Activated naive CD8-positive, alpha-beta T cell treated with anti-CD3 and anti-CD28 coated beads for 36 hours (primary cell): ENCODE measurements at regions not wholly inside any gene's neighbourhood (a gene's known extent, or its start where the extent isn't known, plus 50 kb on each side); places are given as distances from the start of the nearest gene placed in this dataset.
A peak's percentile ranks its signal among the peaks of the same experiment; 100 is the strongest.
"Not testable (repeated sequence)": the region's sequence is repeated elsewhere in the genome, so short reads cannot be mapped to it uniquely, and the experiment has no call there.

Experiments
- DNase-seq: peaks from one replicate; pipeline ENCODE4 v3.0.0; 2021
- H3K27ac Mint-ChIP-seq: one replicate; pipeline ENCODE4 v1.8.0; 2022; ENCODE audit warnings: mild to moderate bottlenecking, moderate library complexity, mixed read lengths
- H3K27me3 Mint-ChIP-seq: one replicate; pipeline ENCODE4 v1.8.0; 2022; ENCODE audit warnings: mild to moderate bottlenecking, mixed read lengths
- H3K36me3 Mint-ChIP-seq: one replicate; pipeline ENCODE4 v1.8.0; 2021; ENCODE audit warnings: mild to moderate bottlenecking, mixed read lengths
- H3K4me1 Mint-ChIP-seq: one replicate; pipeline ENCODE4 v1.8.0; 2021; ENCODE audit warnings: mixed read lengths
- H3K4me3 Mint-ChIP-seq: one replicate; pipeline ENCODE4 v1.8.0; 2022; ENCODE audit warnings: mild to moderate bottlenecking, moderate library complexity, mixed read lengths
- H3K9me3 Mint-ChIP-seq: one replicate; pipeline ENCODE4 v1.8.0; 2022; ENCODE audit warnings: mixed read lengths

DNA sequence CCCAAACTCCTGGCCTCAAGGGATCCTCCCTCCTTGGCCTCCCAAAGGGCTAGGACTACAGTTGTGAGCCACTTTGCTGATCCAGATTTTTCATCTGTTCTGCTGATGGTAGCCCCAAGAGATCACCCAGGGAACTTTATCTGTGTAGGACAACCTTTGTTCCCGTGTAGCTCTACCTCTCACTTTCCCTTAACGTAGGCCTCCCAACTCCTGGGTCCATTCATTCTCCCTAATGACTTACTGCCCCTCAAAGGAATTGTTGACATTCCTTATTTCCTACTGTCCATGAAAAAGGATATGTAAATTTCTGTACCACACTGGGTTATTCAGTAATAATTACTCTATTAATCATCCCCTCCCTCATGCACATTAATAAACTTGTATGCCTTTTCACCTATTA lies 51.0 kb upstream of the PHF24 start:
- H3K4me3 Mint-ChIP-seq = no peak overlapping the region
- no peak for DNase-seq
- H3K36me3 Mint-ChIP-seq = no peaks in the 10 kb centered on the region
- H3K9me3 Mint-ChIP-seq = no peaks in the 10 kb centered on the region
- no peak overlapping the region for H3K27ac Mint-ChIP-seq
- peaks cover 24% of the 10 kb centered on the region for H3K27me3 Mint-ChIP-seq
- no peaks in the 10 kb centered on the region for H3K4me1 Mint-ChIP-seq

DNA sequence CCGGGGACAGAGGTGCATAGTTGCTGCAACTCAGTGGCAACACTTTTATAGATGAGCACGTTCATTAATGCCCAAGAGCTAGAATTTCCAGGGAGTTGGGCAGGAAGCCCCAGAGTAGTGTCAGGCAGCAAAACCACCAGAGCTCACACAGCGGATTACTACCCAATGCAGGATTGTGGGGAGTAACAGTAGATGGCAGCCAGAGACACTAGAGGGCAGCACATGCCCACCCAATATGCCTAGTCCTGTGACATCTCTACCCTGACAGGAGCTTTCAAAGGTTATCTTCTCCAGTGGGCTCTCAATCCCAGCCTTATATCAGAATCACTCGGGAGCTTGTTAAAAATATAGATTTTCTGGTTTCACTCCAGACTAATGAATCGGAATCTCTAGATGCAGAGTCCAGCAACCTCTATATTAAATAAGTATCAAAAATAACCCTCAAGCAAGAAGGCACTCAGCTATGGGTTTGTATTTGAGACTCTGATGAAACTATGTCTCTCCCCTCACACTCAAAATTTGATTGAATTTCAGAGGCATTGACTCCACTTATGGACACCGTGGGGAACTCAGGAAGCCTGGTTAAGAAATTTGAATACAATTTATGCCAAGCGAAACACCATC lies 58.4 kb upstream of the PHF24 start:
- peak; percentile 73 for DNase-seq
- Mint-ChIP-seq H3K27me3 (peaks cover 45% of the 10 kb centered on the region), H3K4me3 (no peak overlapping the region), H3K9me3 (no peaks in the 10 kb centered on the region), H3K27ac (no peak overlapping the region), H3K4me1 (peaks cover 1% of the 10 kb centered on the region), H3K36me3 (no peaks in the 10 kb centered on the region)

DNA sequence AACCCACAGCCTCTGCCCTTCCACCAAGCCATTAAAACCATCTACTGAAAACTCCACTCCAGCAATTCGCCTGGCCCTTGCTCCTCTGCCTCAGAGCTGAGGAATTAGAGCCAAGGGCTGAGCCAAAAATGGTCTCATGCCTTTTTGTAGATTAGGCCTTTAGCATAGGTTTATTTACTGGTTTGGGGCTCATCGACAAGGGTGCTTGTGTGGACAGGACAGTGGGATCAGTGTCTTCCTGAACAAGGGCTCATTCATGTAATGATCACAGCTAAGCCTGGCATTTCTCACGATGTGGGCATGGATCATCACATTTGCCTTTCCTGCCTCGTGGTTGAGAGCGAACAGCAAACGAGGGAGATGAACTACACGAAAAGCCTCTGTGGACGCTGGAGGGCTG lies 59.2 kb upstream of the PHF24 start:
- Mint-ChIP-seq H3K36me3 (no peaks in the 10 kb centered on the region), H3K4me3 (no peak overlapping the region), H3K27ac (no peak overlapping the region), H3K4me1 (peaks cover 1% of the 10 kb centered on the region), H3K27me3 (peaks cover 53% of the 10 kb centered on the region), H3K9me3 (no peaks in the 10 kb centered on the region)
- DNase-seq = no peak

DNA sequence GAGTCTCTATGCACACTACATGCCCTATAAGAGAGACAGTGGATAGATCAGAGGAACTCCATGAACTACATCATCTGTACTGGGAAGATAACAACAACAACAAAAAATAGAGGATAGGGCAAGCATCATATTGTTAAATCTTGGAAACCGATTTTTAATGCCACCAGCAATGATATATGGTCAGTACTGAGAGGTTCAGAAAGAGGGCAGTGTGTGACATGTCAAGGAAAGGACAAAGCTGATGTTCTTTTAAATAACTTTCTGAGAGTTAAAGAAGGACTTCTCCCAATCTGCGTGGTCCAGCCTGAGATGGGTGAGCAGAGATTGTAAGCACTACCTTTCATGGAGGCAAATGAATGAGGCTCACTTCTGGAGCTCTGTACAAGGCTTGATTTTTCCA lies 62.0 kb upstream of the PHF24 start:
- Mint-ChIP-seq H3K36me3 (no peaks in the 10 kb centered on the region), H3K27me3 (peaks cover 67% of the 10 kb centered on the region), H3K27ac (no peak overlapping the region), H3K4me3 (no peak overlapping the region), H3K4me1 (peaks cover 1% of the 10 kb centered on the region), H3K9me3 (no peaks in the 10 kb centered on the region)
- no peak for DNase-seq

DNA sequence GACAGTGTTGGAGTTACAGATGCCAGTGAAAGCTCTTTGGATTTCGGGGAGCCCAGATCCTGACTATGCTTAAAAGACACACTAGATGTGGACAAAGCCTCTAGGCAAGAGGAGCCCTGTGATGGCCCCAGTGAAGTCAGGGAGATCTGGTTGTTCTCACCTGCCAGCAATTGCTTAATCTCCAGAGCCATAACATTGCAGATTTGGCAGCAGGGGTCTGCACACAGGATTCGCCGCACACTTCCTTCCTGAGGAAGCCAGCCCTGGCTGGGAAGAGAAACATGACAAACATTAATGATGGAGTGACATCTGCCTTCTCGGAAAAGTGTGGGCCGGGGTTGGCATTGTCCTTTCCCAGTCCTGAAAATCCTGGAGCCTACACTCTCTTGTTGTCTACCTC lies 65.2 kb upstream of the PHF24 start:
- Mint-ChIP-seq H3K27me3 (peaks cover 50% of the 10 kb centered on the region), H3K9me3 (no peaks in the 10 kb centered on the region), H3K4me1 (no peaks in the 10 kb centered on the region), H3K36me3 (no peaks in the 10 kb centered on the region), H3K27ac (no peak overlapping the region), H3K4me3 (no peak overlapping the region)
- no peak for DNase-seq

DNA sequence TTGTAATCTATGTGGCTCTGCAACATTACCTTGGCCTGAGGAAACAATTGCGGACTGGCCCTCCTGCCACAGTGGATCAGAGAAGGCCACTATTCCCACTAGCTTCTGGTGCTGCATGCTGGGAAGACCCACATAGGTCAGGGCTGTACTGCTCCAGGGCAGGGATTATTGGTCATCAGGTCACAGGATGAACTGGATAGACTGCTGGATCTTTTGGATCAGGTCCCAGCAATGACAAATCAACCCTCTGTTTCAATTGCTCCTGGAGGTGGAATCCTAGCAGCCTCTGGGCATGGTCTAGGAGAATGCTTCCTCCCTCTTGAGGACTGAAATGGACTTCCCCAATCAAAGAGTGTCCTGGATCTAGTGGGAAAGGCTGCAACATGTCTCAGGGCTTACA lies 66.7 kb upstream of the PHF24 start:
- no peak for DNase-seq
- Mint-ChIP-seq H3K27me3 (peaks cover 37% of the 10 kb centered on the region), H3K9me3 (no peaks in the 10 kb centered on the region), H3K4me1 (no peaks in the 10 kb centered on the region), H3K36me3 (no peaks in the 10 kb centered on the region), H3K27ac (no peak overlapping the region), H3K4me3 (no peak overlapping the region)

DNA sequence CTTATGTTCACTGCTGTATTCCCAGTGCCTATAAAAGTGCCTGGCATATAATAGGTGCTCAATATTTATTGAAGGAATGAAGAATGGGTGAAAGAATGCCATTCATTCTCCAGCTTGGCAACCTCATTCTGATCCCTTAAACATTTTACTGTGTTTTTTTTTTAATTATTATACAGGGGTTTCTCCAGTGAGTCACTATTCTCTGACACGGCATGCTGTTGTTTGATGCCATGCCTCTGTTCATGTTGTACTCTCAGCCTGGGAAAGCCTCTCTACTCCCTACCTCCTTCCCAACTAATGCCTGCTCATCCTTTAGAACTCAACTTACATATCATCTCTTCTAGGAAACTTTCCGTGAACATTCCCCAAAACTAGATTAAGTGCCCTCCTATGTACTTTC lies 70.2 kb upstream of the PHF24 start:
- Mint-ChIP-seq H3K9me3 (no peaks in the 10 kb centered on the region), H3K27me3 (peaks cover 9% of the 10 kb centered on the region), H3K4me3 (no peak overlapping the region), H3K27ac (no peak overlapping the region), H3K4me1 (no peaks in the 10 kb centered on the region), H3K36me3 (no peaks in the 10 kb centered on the region)
- DNase-seq = no peak

DNA sequence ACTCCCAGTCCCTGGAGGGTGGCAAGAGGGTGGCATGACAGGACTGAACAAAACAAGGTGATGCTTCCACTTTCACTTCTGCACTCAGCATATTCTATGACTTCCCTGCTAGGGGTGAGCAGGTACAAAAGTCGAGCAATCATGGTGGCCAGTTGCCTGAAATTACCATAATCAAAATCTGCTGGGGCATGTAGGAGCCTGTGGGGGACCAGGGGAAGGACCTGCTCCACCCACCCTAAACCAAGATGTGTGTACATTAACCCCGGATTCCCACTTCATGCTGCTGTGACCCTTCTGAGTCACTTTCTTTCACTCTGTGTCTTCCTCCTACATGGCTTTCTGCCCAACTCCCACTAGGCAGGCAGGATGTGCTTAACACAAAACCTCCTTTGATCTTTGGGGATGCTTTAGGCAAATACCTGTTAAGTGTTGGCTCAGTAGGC lies 73.3 kb upstream of the PHF24 start:
- no peaks in the 10 kb centered on the region for H3K4me1 Mint-ChIP-seq
- peak overlapping the region; percentile 19 for H3K27ac Mint-ChIP-seq
- no peaks in the 10 kb centered on the region for H3K36me3 Mint-ChIP-seq
- H3K4me3 Mint-ChIP-seq = no peak overlapping the region
- H3K9me3 Mint-ChIP-seq = no peaks in the 10 kb centered on the region
- H3K27me3 Mint-ChIP-seq = peaks cover 4% of the 10 kb centered on the region
- peak; percentile 44 for DNase-seq

DNA sequence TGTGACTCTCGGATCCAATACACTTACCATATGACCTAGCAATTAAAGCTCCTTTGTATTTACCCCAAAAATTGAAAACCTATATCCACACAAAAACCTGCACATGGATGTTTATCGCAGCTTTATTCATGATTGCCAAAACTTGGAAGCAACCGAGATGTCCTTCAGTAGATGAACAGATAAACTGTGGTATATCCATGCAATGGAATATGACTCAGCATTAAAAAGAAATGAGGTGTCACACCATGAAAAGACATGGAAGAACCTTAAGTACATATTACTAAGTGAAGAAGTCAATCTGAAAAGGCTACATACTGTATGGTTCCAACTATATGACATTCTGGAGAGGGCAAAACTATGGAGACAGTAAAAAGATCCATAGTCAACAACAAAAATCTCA lies 82.0 kb upstream of the PHF24 start:
- Mint-ChIP-seq H3K36me3 (no peaks in the 10 kb centered on the region), H3K4me3 (no peak overlapping the region), H3K4me1 (no peaks in the 10 kb centered on the region), H3K9me3 (no peaks in the 10 kb centered on the region), H3K27ac (no peak overlapping the region), H3K27me3 (peaks cover 36% of the 10 kb centered on the region)
- no peak for DNase-seq

DNA sequence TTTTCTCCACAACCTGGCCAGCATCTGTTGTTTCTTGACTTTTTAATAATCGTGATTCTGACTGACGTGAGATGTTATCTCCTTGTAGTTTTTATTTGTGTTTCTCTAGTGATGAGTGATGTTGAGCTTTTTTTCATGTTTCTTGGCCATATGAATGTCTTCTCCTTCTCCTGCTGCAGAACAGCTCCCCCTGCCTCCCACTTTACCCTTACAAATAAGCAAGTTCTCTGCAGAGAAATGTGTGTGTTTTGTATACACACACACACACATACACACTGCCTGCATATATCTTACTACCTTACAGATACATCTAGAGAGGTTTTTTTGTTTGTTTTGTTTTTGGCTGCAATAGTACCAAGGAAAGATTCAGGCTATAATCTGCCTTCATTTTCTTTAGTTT lies 88.7 kb upstream of the PHF24 start:
- no peak overlapping the region for H3K4me3 Mint-ChIP-seq
- no peaks in the 10 kb centered on the region for H3K36me3 Mint-ChIP-seq
- DNase-seq = no peak
- peaks cover 4% of the 10 kb centered on the region for H3K9me3 Mint-ChIP-seq
- H3K4me1 Mint-ChIP-seq = no peaks in the 10 kb centered on the region
- H3K27me3 Mint-ChIP-seq = peaks cover 17% of the 10 kb centered on the region
- no peak overlapping the region for H3K27ac Mint-ChIP-seq

DNA sequence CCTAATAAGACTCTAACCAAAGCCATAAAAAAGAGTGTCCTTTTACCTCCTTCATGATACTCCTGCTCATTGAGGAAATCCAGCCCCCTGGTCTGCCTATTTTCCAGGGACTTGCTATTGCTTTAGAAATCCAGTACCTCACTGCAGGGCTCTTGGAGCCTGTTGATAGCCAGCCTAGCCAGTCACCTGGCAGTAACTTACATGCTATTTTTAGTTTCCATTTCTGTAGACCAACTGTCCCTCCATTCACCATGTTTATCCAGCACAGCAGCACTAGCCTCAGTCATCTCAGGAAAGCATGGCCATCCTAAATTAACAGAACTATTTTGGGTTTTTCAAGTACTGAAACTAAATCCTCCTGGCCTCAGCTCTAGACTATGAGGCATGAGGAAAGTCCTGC lies 91.5 kb upstream of the PHF24 start:
- H3K4me3 Mint-ChIP-seq = no peak overlapping the region
- H3K27ac Mint-ChIP-seq = no peak overlapping the region
- no peaks in the 10 kb centered on the region for H3K4me1 Mint-ChIP-seq
- H3K9me3 Mint-ChIP-seq = peaks cover 11% of the 10 kb centered on the region
- H3K27me3 Mint-ChIP-seq = peaks cover 30% of the 10 kb centered on the region
- DNase-seq = no peak
- H3K36me3 Mint-ChIP-seq = peaks cover 2% of the 10 kb centered on the region

DNA sequence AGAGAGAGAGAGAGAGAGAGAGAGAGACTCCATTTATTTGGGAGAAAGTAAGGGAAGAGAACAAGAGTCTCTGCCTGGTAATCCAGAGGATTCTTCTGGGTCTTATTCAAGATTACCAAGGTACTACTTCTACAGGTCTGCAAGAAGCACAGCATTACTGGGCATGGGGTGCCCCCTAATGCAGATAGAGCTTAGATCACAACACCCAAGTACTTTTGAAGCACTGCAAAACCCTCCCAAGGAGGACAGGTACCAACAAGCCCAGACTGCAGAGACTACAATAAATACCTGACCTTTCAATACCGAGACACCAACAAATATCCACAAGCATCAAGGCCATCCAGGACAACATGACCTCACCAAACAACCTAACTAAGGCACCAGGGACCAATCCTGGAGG lies 94.7 kb upstream of the PHF24 start:
- no peaks in the 10 kb centered on the region for H3K4me1 Mint-ChIP-seq
- peaks cover 16% of the 10 kb centered on the region for H3K9me3 Mint-ChIP-seq
- peaks cover 46% of the 10 kb centered on the region for H3K27me3 Mint-ChIP-seq
- peaks cover 2% of the 10 kb centered on the region for H3K36me3 Mint-ChIP-seq
- DNase-seq = no peak
- H3K4me3 Mint-ChIP-seq = no peak overlapping the region
- no peak overlapping the region for H3K27ac Mint-ChIP-seq

DNA sequence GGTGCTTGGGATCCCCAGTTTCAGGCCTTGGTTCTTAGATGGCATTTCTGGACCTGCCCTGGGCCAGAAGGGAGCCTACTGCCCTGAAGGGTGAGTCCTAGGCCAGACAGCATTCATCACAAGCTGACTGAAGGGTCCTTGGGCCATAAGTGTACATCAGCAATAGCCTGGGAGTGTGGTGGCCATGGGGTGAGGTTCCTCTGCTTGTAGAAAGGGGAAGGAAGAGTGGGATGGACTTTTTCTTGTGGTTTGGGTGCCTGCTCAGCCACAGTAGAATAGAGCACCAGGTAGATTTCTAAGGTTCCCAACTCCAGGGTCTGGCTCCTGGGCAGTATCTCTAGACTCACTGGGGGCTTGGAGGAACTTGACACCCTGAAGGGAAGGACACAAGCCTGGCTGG lies 95.2 kb upstream of the PHF24 start:
- H3K9me3 Mint-ChIP-seq = peaks cover 16% of the 10 kb centered on the region
- peaks cover 50% of the 10 kb centered on the region for H3K27me3 Mint-ChIP-seq
- no peak for DNase-seq
- no peak overlapping the region for H3K4me3 Mint-ChIP-seq
- no peak overlapping the region for H3K27ac Mint-ChIP-seq
- no peaks in the 10 kb centered on the region for H3K4me1 Mint-ChIP-seq
- peaks cover 2% of the 10 kb centered on the region for H3K36me3 Mint-ChIP-seq

DNA sequence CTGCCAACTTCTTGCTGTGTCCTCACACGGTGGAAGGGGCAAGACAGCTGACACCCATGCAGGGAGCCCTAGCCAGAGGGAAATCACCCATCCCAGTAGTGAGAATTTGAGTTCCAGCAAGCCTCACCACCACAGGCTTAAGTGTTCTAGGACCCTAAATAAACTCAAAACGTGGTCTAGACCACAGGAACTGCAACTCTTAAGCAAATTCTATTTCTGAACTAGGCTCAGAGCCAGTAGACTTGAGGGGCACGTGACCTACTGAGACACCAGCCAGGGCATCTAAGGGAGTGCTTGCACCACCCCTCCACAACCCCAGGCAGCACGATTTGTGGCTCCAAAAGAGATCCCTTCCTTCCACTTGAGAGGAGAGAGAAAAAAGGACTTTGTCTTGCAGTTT lies 96.0 kb upstream of the PHF24 start:
- Mint-ChIP-seq H3K36me3 (peaks cover 2% of the 10 kb centered on the region), H3K27ac (no peak overlapping the region), H3K27me3 (peaks cover 50% of the 10 kb centered on the region), H3K9me3 (peaks cover 18% of the 10 kb centered on the region), H3K4me1 (no peaks in the 10 kb centered on the region), H3K4me3 (no peak overlapping the region)
- DNase-seq = no peak

DNA sequence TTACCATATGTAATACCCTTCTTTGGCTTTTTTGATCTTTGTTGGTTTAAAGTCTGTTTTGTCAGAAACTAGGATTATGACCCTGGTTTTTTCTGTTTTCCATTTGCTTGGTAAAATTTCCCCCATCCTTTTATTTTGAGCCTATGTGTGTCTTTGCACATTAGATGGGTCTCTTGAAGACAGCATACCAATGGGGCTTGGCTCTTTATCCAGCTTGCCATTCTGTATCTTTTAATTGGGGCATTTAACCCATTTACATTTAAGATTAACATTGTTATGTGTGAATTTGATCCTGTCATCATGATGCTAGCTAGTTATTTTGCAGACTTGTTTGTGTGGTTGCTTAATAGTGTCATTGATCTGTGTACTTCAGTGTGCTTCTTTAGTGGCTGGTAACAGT lies 103.1 kb upstream of the PHF24 start:
- H3K9me3 Mint-ChIP-seq = peaks cover 12% of the 10 kb centered on the region

DNA sequence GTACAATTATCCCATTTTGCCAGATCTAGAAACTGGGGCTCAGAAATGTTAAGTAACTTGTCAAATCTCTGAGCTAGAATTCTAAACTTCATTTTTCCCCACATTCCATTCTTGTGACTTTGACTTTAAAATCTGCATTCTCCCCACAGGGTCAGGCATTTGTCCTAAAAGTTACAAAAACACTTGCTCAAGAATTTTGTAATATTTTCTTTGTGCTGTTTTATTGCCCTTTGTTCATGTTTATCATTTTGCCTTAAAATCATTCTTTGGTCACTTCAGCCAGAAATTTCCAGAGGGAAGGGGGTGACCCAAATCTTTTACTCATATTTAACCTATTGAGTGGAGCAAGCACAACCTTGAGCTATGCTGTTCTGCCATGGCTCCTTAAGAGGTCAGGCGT lies 120.1 kb upstream of the CCL21 start:
- Mint-ChIP-seq H3K4me3 (no peak overlapping the region), H3K27ac (no peak overlapping the region), H3K9me3 (no peaks in the 10 kb centered on the region), H3K27me3 (peaks cover 6% of the 10 kb centered on the region), H3K4me1 (no peaks in the 10 kb centered on the region), H3K36me3 (no peaks in the 10 kb centered on the region)
- DNase-seq = no peak

More for the DNA sequence above, 103.1 kb upstream of the PHF24 start:
- H3K27ac Mint-ChIP-seq, DNase-seq, H3K4me3 Mint-ChIP-seq, H3K36me3 Mint-ChIP-seq, H3K4me1 Mint-ChIP-seq: not testable (repeated sequence)
- H3K27me3 Mint-ChIP-seq = peaks cover 30% of the 10 kb centered on the region
